Stimulated activated CD4-positive, alpha-beta T cell treated with anti-CD3 and anti-CD28 coated beads, TNF-alpha, amount 100 ng/mL, for 24 hours (primary cell): ENCODE measurements at regions not wholly inside any gene's neighbourhood (a gene's known extent, or its start where the extent isn't known, plus 50 kb on each side); places are given as distances from the start of the nearest gene placed in this dataset.

Experiments used
- DNase-seq, 3 experiments: peaks; one replicate each; pipeline ENCODE4 v3.0.0-alpha.2; 2020; ENCODE audit warnings: low read depth in 3 of 3

- DNase-seq, result no peak
These were observed 55.2 kb downstream of the IRX2 start for GRCh38 chr5:2696156-2696807.

GRCh38 chr5:2695200-2695891 is 56.1 kb downstream of the IRX2 start:
- DNase-seq, result no peak

- DNase-seq, result no peak
These were observed 59.9 kb downstream of the IRX2 start for GRCh38 chr5:2691530-2691929.

- DNase-seq, result no peak
These were observed 61.2 kb downstream of the IRX2 start for GRCh38 chr5:2690293-2690692.

GRCh38 chr5:2688586-2688985 is 62.9 kb downstream of the IRX2 start:
- no peak for DNase-seq

- no peak for DNase-seq
These were observed 63.7 kb downstream of the IRX2 start for GRCh38 chr5:2687746-2688145.

GRCh38 chr5:2686321-2687124 is 65.0 kb downstream of the IRX2 start:
- DNase-seq, result no peak

- DNase-seq, result no peak
These were observed 65.7 kb downstream of the IRX2 start for GRCh38 chr5:2685651-2686272.

GRCh38 chr5:2684606-2685005 is 66.9 kb downstream of the IRX2 start:
- DNase-seq, result no peak

- no peak for DNase-seq
These were observed 67.8 kb downstream of the IRX2 start for GRCh38 chr5:2683720-2684119.

GRCh38 chr5:2681476-2681875 is 70.0 kb downstream of the IRX2 start:
- no peak for DNase-seq

GRCh38 chr5:2680979-2681378 is 70.5 kb downstream of the IRX2 start:
- DNase-seq, result no peak

GRCh38 chr5:2677689-2678088 is 73.8 kb downstream of the IRX2 start:
- no peak for DNase-seq

- DNase-seq, result no peak
These were observed 75.9 kb downstream of the IRX2 start for GRCh38 chr5:2675548-2675947.

- DNase-seq, result no peak
These were observed 77.0 kb downstream of the IRX2 start for GRCh38 chr5:2674456-2674855.

- DNase-seq, result no peak
These were observed 80.5 kb downstream of the IRX2 start for GRCh38 chr5:2670940-2671339.

GRCh38 chr5:2669913-2670312 is 81.6 kb downstream of the IRX2 start:
- no peak for DNase-seq

- DNase-seq, result no peak
These were observed 82.2 kb downstream of the IRX2 start for GRCh38 chr5:2669259-2669658.

- DNase-seq, result no peak
These were observed 85.4 kb downstream of the IRX2 start for GRCh38 chr5:2666081-2666480.

- no peak for DNase-seq
These were observed 88.0 kb downstream of the IRX2 start for GRCh38 chr5:2663489-2663888.

GRCh38 chr5:2660315-2660714 is 91.2 kb downstream of the IRX2 start:
- DNase-seq, result no peak

GRCh38 chr5:2658881-2659470 is 92.5 kb downstream of the IRX2 start:
- DNase-seq, result no peak
